HEK293 (cell line): ENCODE measurements at regions not wholly inside any gene's neighbourhood (a gene's known extent, or its start where the extent isn't known, plus 50 kb on each side); places are given as distances from the start of the nearest gene placed in this dataset.

Experiments used
- CTCF ChIP-seq: fragments of 450-650 bp; formaldehyde crosslinking; IDR thresholded peaks from 2 replicates; pipeline ENCODE4 v1.5.1; 2016; ENCODE audit warnings: missing biosample characterization, missing genetic modification characterization
- ELK4 ChIP-seq: IDR thresholded peaks from 2 replicates; pipeline ENCODE4 v1.6.1; 2011; ENCODE audit warnings: mild to moderate bottlenecking, low read depth, low read length, borderline replicate concordance
- KLF1 ChIP-seq: fragments of 450-650 bp; formaldehyde crosslinking; IDR thresholded peaks from 2 replicates; pipeline ENCODE4 v1.5.1; 2016; ENCODE audit warnings: missing biosample characterization, missing genetic modification characterization
- MZF1 ChIP-seq: fragments of 450-650 bp; formaldehyde crosslinking; IDR thresholded peaks from 2 replicates; pipeline ENCODE4 v1.5.1; 2017; ENCODE audit warnings: missing biosample characterization, missing genetic modification characterization, borderline replicate concordance
- ZBTB20 ChIP-seq: fragments of 450-650 bp; formaldehyde crosslinking; IDR thresholded peaks from 2 replicates; pipeline ENCODE4 v1.5.1; 2016; ENCODE audit warnings: missing biosample characterization, missing genetic modification characterization
- ZNF239 ChIP-seq: fragments of 450-650 bp; formaldehyde crosslinking; IDR thresholded peaks from 2 replicates; pipeline ENCODE4 v1.5.1; 2016; ENCODE audit warnings: missing biosample characterization, missing genetic modification characterization
- ZNF248 ChIP-seq: fragments of 450-650 bp; formaldehyde crosslinking; IDR thresholded peaks from 2 replicates; pipeline ENCODE4 v1.5.1; 2017; ENCODE audit warnings: missing biosample characterization, missing genetic modification characterization

- no peak for TF ChIP-seq ZBTB20 (tag by site-specific recombination)
- TF ChIP-seq ZNF239 (tag by site-specific recombination), result no peak
- TF ChIP-seq CTCF, result no peak
- TF ChIP-seq ELK4, result no peak
- TF ChIP-seq ZNF248 (tag by site-specific recombination), result no peak
- no peak for TF ChIP-seq KLF1 (tag by site-specific recombination)
- no peak for TF ChIP-seq MZF1 (tag by site-specific recombination)
Observed at GRCh38 chr4:23085249-23085568, 392.5 kb downstream of the GBA3 start.
